ENCODE measurements at regions not wholly inside any gene's neighbourhood (a gene's known extent, or its start where the extent isn't known, plus 50 kb on each side); places are given as distances from the start of the nearest gene placed in this dataset.

DNA sequence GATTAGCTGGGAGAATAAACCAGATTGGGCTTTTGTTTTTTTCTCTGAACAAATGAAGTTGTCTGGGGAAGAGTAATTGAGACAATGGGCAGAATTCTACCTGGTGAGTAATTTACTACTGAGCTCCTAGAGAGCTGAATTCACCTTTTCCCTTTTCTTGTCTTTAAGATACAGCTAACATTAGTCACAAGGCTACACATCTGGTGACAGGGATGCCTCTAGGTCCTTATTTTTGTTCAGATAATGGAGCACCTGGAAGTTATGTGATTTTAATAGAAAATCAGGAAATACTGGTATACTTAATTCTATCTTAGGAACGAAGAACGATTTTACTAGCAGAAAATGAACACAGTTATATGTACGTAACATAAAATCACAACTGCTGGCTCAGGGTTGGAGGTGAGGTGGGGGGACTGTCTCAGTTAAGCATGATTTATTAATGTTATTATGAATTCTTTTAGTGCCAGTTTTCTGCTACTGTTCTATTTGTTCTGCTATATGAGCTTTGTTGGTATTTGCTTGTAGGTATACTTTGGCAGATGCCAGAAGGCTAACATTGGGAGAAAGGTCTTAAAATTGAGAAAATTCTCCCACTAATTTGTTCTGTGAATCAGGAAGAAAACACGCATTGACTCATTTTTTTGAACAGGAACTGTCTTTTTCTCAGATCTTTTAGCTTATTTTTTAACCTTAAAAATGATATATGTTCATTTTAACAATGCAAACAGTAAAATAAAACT, 482.7 kb upstream of the RGS6 start:
- H3K9me3 ChIP-seq = no peaks in the 10 kb centered on the region
- ATAC-seq (ENCODE audit: low FRiP score in 2 of 2) = no peak
- no peaks in the 10 kb centered on the region for H3K27me3 ChIP-seq
- no peaks in the 10 kb centered on the region for H3K4me1 ChIP-seq
- 93 to 97% methylated on average over 4 of the region's 4 CpGs for WGBS, 2 donors
- TF ChIP-seq POLR2AphosphoS5 (IDR thresholded peaks at IDR 0.05) (no peak), POLR2A (IDR thresholded peaks at IDR 0.05) (no peak), EP300 (IDR thresholded peaks at IDR 0.05) (no peak)
- no peak for DNase-seq
- H3K27ac ChIP-seq = no peak overlapping the region
- no peaks in the 10 kb centered on the region for H3K36me3 ChIP-seq
- no peak overlapping the region for H3K4me3 ChIP-seq

DNA sequence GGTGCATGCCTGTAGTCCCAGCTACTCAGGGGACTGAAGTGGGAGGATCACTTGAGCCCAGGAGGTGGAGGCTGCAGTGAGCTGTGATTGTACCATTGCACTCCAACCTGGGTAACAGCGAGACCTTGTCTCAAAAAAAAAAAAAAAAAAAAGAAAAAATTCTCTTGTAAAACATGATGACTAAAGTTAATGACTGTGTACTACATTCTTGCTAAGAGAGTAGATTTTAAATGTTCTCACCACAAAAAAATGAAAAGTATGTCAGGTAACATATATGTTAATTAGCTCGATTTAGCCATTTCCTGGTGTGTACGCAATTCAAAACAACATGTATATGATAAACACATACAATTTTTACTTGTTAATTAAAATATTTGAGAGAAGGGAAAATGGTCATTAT, 480.7 kb upstream of the RGS6 start:
- Histone ChIP-seq H3K9me3 (no peaks in the 10 kb centered on the region), H3K4me3 (no peak overlapping the region), H3K4me1 (peaks cover 0 to 5% (median 0%) of the 10 kb centered on the region in 4 donors), H3K27ac (no peak overlapping the region), H3K36me3 (no peaks in the 10 kb centered on the region), H3K27me3 (no peaks in the 10 kb centered on the region)
- DNase-seq (no peak), ATAC-seq (ENCODE audit: low FRiP score in 2 of 2) (no peak)
- 94 to 97% methylated on average over 3 of the region's 3 CpGs for WGBS, 2 donors
- TF ChIP-seq EP300 (IDR thresholded peaks at IDR 0.05) (no peak), POLR2AphosphoS5 (IDR thresholded peaks at IDR 0.05) (no peak), POLR2A (IDR thresholded peaks at IDR 0.05) (no peak)
- TF ChIP-seq, protein P1, sequence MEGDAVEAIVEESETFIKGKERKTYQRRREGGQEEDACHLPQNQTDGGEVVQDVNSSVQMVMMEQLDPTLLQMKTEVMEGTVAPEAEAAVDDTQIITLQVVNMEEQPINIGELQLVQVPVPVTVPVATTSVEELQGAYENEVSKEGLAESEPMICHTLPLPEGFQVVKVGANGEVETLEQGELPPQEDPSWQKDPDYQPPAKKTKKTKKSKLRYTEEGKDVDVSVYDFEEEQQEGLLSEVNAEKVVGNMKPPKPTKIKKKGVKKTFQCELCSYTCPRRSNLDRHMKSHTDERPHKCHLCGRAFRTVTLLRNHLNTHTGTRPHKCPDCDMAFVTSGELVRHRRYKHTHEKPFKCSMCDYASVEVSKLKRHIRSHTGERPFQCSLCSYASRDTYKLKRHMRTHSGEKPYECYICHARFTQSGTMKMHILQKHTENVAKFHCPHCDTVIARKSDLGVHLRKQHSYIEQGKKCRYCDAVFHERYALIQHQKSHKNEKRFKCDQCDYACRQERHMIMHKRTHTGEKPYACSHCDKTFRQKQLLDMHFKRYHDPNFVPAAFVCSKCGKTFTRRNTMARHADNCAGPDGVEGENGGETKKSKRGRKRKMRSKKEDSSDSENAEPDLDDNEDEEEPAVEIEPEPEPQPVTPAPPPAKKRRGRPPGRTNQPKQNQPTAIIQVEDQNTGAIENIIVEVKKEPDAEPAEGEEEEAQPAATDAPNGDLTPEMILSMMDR (IDR thresholded peaks at IDR 0.05) = no peak

- Histone ChIP-seq H3K4me1 (peaks cover 0 to 5% (median 0%) of the 10 kb centered on the region in 4 donors), H3K9me3 (no peaks in the 10 kb centered on the region), H3K27ac (no peak overlapping the region), H3K36me3 (no peaks in the 10 kb centered on the region), H3K27me3 (no peaks in the 10 kb centered on the region), H3K4me3 (no peak overlapping the region)
- DNase-seq = no peak
- no peak for ATAC-seq (ENCODE audit: low FRiP score in 2 of 2)
- 85 to 88% methylated on average over 1 of the region's 1 CpG for WGBS, 2 donors
- TF ChIP-seq POLR2A (IDR thresholded peaks at IDR 0.05) (no peak), POLR2AphosphoS5 (IDR thresholded peaks at IDR 0.05) (no peak), EP300 (IDR thresholded peaks at IDR 0.05) (no peak)
- TF ChIP-seq, protein P1 (IDR thresholded peaks at IDR 0.05) = no peak
These were observed 479.7 kb upstream of the RGS6 start for GRCh38 chr14:71452539-71452938.

- DNase-seq (no peak), ATAC-seq (ENCODE audit: low FRiP score in 2 of 2) (no peak)
- Histone ChIP-seq H3K9me3 (no peaks in the 10 kb centered on the region), H3K27ac (no peak overlapping the region), H3K27me3 (no peaks in the 10 kb centered on the region), H3K36me3 (no peaks in the 10 kb centered on the region), H3K4me1 (peaks cover 0 to 5% (median 0%) of the 10 kb centered on the region in 4 donors), H3K4me3 (no peak overlapping the region)
- 98% methylated on average over 3 of the region's 3 CpGs for WGBS, 2 donors
- TF ChIP-seq, protein P1 (IDR thresholded peaks at IDR 0.05) = no peak
- TF ChIP-seq POLR2AphosphoS5 (IDR thresholded peaks at IDR 0.05) (no peak), POLR2A (IDR thresholded peaks at IDR 0.05) (no peak), EP300 (IDR thresholded peaks at IDR 0.05) (no peak)
These were observed 479.2 kb upstream of the RGS6 start for GRCh38 chr14:71452987-71453386.

DNA sequence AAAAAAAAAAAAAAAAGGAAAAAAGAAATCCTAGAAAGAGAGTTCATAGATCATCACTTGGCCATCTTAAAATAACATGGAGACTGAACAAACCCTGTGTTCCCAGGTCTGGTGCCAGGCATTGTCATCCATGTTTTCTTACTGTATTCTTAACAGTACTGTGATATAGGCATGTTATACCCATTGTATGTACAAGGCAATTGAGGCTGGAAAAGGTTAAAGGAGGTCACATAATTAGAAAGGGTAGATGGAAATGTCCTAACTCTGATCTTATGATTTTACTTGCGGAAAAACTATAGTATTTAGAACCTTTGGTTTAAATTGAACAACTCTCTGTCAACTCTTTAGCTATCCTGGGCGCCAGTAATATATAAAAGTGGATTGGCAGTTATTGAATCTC, 478.2 kb upstream of the RGS6 start:
- no peak for DNase-seq
- whole genome bisulfite sequencing, 2 donors = 46 to 100% methylated on average over 2 of the region's 2 CpGs
- Histone ChIP-seq H3K36me3 (no peaks in the 10 kb centered on the region), H3K4me1 (peaks cover 0 to 5% (median 0%) of the 10 kb centered on the region in 4 donors), H3K27me3 (no peaks in the 10 kb centered on the region), H3K27ac (no peak overlapping the region), H3K4me3 (no peak overlapping the region), H3K9me3 (no peaks in the 10 kb centered on the region)
- TF ChIP-seq, protein P1 (IDR thresholded peaks at IDR 0.05) = no peak
- TF ChIP-seq EP300 (IDR thresholded peaks at IDR 0.05) (no peak), POLR2AphosphoS5 (IDR thresholded peaks at IDR 0.05) (no peak), POLR2A (IDR thresholded peaks at IDR 0.05) (no peak)
- ATAC-seq (ENCODE audit: low FRiP score in 2 of 2) = no peak
